H1 (cell line): ENCODE measurements at regions not wholly inside any gene's neighbourhood (a gene's known extent, or its start where the extent isn't known, plus 50 kb on each side); places are given as distances from the start of the nearest gene placed in this dataset.

Source experiments
- BRCA1 ChIP-seq: IDR thresholded peaks from 2 replicates; pipeline ENCODE4 v1.6.1; 2012; ENCODE audit warnings: low read depth, low read length, improper control_type of control experiment
- EZH2 ChIP-seq: fragments of 200-600 bp; sonication (generic); IDR thresholded peaks from 2 replicates; pipeline ENCODE4 v1.7.1; 2012; ENCODE audit warnings: low read depth, mild to moderate bottlenecking, moderate library complexity, low read length, inconsistent platforms; ENCODE audit not compliant: severe bottlenecking
- GABPA ChIP-seq: IDR thresholded peaks from 2 replicates; pipeline ENCODE4 v1.6.1; 2011; ENCODE audit warnings: mild to moderate bottlenecking, low read length, moderate library complexity, borderline replicate concordance; ENCODE audit not compliant: insufficient read depth
- HDAC6 ChIP-seq: IDR thresholded peaks from one replicate; pipeline ENCODE4 v1.7.1; 2012; ENCODE audit warnings: low read depth, mild to moderate bottlenecking, inconsistent platforms, low read length, moderate library complexity
- NANOG ChIP-seq: IDR thresholded peaks from 2 replicates; pipeline ENCODE4 v1.6.1; 2011; ENCODE audit warnings: low read length, low read depth, mild to moderate bottlenecking, inconsistent platforms; ENCODE audit not compliant: insufficient read depth, poor library complexity, severe bottlenecking
- POLR2A ChIP-seq, 2 experiments: IDR thresholded peaks; 1 replicate in 1 of 2; 2 replicates in 1 of 2; pipeline ENCODE4 v1.6.1; 2011; ENCODE audit warnings: low read depth in 2 of 2, low read length in 2 of 2, mild to moderate bottlenecking in 2 of 2; ENCODE audit errors: control extremely low read depth in 1 of 2
- RAD21 ChIP-seq, 2 experiments: IDR thresholded peaks in 1 of 2; conservative IDR thresholded peaks in 1 of 2; 2 replicates each; pipeline ENCODE4 v1.6.1; 2011; ENCODE audit warnings: low read depth in 2 of 2, low read length in 2 of 2, improper control_type of control experiment in 1 of 2, inconsistent platforms in 1 of 2, mild to moderate bottlenecking in 1 of 2, moderate library complexity in 1 of 2
- RFX5 ChIP-seq: IDR thresholded peaks from 2 replicates; pipeline ENCODE4 v1.6.1; 2011; ENCODE audit warnings: low read depth, low read length, improper control_type of control experiment, borderline replicate concordance
- TAF7 ChIP-seq: optimal IDR thresholded peaks from 2 replicates; pipeline ENCODE3; 2011; ENCODE audit warnings: low read depth, mild to moderate bottlenecking, inconsistent platforms, low read length, moderate library complexity, borderline replicate concordance
- YY1 ChIP-seq: IDR thresholded peaks from 2 replicates; pipeline ENCODE4 v1.6.1; 2011; ENCODE audit warnings: low read depth, mild to moderate bottlenecking, low read length
- ZNF274 ChIP-seq: IDR thresholded peaks from 2 replicates; pipeline ENCODE4 v1.7.0; 2012; ENCODE audit warnings: low read length, borderline replicate concordance; ENCODE audit errors: extremely low read depth
- TF ChIP-seq, protein P1 (sequence below), 3 experiments: IDR thresholded peaks; 1 replicate in 2 of 3; 2 replicates in 1 of 3; pipeline versions ENCODE4 v1.5.1 to v1.6.1; 2011; ENCODE audit warnings: low read length in 3 of 3, mild to moderate bottlenecking in 3 of 3, inconsistent platforms in 2 of 3, low read depth in 1 of 3, moderate library complexity in 1 of 3; ENCODE audit not compliant: insufficient read depth in 1 of 3; ENCODE audit errors: control extremely low read depth in 1 of 3
- TF ChIP-seq, protein P2 (sequence below): IDR thresholded peaks from 2 replicates; pipeline ENCODE4 v1.6.1; 2011; ENCODE audit warnings: low read length, improper control_type of control experiment

DNA sequence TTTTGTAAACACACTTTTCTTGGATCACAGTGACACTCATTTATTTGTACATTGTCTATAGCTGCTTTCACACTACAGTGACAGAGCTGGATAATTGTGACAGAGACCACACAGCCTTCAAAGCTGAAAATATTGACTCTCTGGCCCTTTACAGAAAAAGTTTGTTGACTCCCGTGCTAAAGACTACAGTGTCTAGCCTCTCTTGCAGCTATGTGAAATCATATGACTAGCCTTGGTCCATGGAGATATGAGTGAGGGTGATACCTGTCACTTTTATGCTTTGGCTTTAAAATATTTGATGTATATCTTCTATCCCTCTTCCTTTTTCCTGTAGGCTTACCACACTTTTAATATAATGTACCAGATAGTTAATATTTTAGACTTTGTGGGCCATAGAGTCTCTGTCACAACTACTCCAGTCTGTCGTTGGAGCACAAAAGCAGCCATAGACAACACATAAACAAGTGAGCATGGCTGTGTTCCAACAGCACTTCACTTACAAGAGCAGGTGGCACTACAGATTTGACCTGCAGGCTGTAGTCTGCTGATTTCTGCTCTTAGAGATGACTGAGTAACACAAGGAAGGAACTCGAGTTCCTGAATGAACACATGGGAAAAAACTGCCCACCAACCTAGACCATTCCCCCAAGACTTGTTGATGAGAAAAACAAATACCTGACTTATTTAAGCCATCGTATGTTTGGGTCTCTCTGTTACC lies 73.5 kb upstream of the ANKRD55 start:
- TF ChIP-seq POLR2A (IDR thresholded peaks at IDR 0.05; ENCODE audit: control extremely low read depth in 1 of 2, low read depth in 2 of 2, low read length in 2 of 2) (no peak), RAD21 (IDR thresholded peaks at IDR 0.05 in 1 of 2, conservative IDR thresholded peaks at IDR 0.05 in 1 of 2; ENCODE audit: low read depth in 2 of 2, low read length in 2 of 2) (no peak), YY1 (no peak), BRCA1 (no peak), GABPA (no peak), TAF7 (no peak), HDAC6 (no peak), NANOG (no peak), EZH2 (no peak), RFX5 (no peak), ZNF274 (no peak)
- TF ChIP-seq, protein P1, sequence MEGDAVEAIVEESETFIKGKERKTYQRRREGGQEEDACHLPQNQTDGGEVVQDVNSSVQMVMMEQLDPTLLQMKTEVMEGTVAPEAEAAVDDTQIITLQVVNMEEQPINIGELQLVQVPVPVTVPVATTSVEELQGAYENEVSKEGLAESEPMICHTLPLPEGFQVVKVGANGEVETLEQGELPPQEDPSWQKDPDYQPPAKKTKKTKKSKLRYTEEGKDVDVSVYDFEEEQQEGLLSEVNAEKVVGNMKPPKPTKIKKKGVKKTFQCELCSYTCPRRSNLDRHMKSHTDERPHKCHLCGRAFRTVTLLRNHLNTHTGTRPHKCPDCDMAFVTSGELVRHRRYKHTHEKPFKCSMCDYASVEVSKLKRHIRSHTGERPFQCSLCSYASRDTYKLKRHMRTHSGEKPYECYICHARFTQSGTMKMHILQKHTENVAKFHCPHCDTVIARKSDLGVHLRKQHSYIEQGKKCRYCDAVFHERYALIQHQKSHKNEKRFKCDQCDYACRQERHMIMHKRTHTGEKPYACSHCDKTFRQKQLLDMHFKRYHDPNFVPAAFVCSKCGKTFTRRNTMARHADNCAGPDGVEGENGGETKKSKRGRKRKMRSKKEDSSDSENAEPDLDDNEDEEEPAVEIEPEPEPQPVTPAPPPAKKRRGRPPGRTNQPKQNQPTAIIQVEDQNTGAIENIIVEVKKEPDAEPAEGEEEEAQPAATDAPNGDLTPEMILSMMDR (IDR thresholded peaks at IDR 0.05; ENCODE audit: control extremely low read depth in 1 of 3, insufficient read depth in 1 of 3, low read depth in 1 of 3, low read length in 3 of 3), result no peak
- TF ChIP-seq, protein P2, sequence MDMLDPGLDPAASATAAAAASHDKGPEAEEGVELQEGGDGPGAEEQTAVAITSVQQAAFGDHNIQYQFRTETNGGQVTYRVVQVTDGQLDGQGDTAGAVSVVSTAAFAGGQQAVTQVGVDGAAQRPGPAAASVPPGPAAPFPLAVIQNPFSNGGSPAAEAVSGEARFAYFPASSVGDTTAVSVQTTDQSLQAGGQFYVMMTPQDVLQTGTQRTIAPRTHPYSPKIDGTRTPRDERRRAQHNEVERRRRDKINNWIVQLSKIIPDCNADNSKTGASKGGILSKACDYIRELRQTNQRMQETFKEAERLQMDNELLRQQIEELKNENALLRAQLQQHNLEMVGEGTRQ, result no peak
